GM21526 (cell line): ENCODE measurements at regions not wholly inside any gene's neighbourhood (a gene's known extent, or its start where the extent isn't known, plus 50 kb on each side); places are given as distances from the start of the nearest gene placed in this dataset.

Experiments used
- ATAC-seq: cut with Tn5 transposase; IDR thresholded peaks from one replicate; pipeline ENCODE4 v1.9.1; 2021; ENCODE audit warnings: moderate library complexity; ENCODE audit not compliant: unreplicated experiment, low FRiP score

DNA sequence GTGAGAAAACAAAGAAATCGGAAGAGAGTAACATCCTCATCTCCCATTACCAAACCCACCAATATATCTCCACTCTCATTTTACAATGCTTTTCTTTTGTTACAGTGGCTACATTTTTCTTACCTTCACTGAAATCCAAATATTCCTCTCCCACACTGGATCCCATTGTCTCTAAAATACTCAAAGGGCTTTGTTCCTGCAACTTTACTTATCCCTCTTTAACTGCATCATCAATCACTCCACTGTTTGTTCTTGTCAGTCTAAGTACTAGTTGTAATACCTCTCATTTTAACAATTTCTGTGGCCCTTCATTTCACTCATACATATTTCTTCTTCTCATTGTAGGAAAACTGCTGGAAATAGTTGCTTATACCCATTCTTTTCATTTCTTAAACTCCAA, 464.2 kb upstream of the PIK3C3 start:
- no peak for ATAC-seq

DNA sequence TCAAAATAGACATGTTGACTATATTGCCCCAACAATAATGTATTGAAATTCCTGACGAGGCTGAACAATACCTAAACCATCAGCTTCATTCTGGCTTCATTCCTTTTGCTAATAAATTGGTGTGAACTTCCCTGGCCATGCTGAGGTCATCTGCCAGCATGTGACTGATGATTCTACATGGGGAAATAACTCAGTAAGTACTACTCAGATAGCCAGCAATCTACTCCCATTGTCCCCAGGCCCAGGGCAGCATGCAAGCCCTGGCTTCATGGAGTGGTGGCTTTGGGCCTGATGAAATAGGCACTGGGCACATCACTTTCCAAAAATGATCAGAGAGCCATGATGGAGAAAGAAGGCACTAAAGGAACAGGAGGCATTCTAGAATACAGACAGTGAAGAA, 468.5 kb upstream of the PIK3C3 start:
- no peak for ATAC-seq

DNA sequence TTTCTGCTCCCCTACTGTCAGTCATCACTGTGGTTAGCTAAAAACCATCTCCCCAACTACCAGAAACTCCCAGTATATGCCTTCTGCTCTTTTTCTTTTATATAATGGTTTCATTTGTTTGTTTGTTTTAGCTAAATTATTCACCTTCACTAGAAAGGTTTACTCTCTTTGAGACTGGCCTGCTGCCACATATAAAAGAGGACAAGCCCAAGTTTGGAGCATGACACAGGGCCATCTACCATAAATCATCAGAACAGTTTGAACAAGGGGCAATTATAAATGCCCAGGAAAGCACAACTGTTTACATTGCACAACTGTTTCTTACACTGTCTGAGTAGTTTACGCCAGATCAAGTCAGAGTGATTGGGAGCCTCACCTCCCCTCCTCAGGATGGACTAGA, 471.0 kb upstream of the PIK3C3 start:
- no peak for ATAC-seq

DNA sequence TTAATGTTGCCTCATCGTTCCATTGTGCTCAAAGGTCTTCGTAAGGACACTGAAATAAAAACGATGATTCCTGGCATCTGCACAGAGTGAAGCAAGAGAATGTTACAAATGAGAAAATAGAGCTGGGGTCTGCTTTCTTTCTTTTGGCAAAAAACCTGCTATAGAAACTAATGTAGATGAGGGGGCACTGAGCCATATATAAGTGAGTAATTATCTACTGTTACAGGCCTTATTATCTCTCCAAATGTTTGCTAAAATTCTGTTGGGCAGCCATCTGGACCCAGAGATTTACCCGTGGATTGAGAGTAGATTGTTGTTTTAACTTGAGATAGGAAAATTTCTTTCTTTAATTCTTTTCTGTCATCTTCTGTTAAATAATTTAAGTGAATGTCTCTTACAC, 472.5 kb upstream of the PIK3C3 start:
- ATAC-seq: no peak

DNA sequence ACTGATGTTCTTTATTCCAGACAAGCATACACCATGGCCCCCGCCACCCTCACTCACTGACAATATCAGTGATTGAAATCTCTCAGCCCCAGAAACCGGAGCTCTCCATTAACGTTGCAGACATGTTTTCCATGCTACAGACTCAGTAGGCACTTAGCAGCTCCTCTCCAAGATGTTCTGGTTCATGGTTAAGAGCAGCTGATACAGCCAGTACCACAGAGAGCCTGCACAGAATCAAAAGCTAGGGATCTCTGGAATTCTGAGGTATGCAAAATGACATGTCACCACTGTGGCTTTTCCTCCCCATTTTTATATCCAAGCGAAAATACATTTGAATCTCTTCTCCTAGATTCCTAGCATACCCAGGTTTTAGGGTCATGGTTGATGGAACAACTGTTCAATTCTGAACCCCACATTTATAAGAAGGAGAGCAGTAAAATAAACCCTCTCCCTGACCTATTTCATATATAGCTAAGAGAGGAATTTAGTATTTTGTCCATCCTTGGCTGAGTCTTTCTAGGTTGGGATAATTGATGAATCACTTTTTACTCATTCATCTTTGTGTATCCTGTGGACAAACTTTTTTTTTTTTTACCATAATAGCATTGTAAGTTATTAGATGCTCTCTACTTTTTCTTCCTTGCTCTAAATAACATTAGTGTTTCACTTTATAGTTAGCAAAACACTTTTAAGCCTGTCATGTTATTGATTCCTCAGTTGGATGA, 488.4 kb upstream of the PIK3C3 start:
- no peak for ATAC-seq

DNA sequence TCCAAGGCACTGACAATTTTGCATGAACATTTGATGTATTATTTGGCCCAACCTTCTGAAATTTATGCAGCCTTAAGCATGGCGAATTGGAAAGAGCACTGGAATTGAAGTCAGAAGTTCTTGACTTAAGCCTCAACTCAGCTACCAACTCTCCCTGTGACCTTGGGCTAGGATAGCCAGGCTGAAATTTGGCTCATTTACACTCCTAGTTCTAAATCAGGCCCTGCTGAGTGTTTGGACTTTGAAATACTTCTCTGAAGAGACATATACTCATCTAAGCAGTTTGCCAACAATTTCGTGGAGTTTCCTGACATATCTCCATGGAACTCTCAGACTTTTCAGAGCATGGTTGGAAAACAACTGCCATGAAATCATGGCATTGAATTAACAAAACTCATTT, 489.6 kb upstream of the PIK3C3 start:
- no peak for ATAC-seq

DNA sequence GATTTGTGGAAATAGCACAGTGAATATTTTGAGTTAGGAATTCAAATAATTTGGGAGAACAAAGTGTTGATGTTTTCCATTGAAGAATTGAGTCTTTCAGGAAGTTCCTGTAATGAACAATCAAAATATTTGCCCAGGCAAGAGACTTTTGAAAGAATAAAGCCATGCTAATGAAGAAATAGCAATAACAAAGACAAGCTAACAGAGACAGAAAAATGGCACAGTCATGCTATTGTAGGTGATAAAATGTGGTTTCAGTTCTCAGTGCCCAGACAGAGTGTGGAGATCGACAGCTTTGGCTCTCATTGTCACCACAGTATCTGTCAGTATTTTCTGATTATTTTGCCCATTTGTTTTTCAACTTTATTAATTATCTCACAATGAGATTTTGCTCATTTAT, 490.8 kb upstream of the PIK3C3 start:
- no peak for ATAC-seq

DNA sequence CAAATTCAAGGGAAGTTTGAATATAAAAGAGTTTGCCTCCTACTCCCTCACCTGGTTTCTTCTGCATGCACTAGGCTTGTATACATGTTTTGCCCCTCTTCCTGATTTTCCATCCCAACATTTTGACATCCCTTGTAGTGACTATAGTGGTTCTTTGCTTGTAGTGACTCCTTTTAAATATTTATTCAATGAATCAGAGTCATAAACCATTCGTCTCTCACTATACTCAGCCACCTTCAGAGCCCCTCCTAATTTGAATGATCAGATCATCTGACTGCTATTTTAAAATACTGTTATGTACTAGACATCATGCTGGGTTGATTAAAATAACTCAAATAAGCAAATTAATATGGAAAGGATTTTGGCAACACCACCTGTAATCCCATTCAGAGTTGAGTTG, 492.1 kb upstream of the PIK3C3 start:
- no peak for ATAC-seq

DNA sequence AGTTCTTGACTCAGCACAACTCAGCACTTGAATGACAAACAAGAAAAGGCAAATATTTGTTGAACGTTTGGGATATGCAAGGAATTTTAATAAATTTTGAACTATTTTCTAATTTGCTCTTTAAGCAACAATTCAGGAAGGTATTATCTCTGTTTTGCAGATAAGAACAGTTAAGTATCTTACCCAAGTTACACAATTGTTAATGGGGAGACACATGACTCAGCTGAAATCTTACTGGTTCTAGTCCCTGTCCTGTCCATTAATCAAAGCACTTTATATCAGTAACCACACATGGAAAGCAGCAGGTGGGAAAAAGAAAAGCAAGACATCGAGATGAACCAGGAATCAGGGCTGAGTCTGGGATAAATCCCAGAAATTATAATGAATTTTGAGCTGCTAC, 493.9 kb upstream of the PIK3C3 start:
- ATAC-seq: no peak

DNA sequence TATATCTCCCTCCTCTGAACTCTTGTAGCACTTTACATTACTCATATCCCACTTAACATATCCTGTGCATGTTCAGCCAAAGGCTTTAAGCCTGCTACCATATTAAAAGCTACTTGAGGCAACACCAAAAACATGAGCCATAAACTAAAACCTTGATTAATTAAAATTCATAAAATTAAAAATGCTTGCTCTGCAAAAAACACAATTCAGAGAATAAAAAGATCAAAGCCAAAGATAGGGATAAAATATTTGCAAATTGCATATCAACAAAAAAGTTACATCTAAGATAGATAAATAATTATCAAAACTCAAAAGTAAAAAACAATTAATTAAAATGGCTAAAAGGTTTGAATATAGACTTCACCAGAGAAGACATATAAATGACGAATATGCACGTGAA, 495.4 kb upstream of the PIK3C3 start:
- ATAC-seq: no peak

DNA sequence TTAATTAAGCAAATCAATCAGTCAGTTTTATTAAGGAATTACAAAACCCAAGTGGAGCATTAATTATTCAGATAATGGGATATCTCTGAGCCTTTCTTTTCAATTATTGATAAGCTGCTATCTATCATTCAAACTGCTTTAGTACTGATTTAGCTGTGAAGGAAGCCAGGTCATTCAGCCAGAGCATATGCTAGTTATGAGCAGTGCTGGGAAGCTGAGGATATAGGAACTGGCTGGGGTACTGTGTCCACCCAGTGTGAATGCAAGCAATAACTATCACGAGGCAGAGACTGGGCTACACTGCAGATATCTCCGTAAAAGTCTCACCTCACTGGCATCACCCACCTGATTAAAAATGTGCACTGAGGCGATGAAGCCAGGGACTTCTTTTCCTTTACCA, 496.7 kb upstream of the PIK3C3 start:
- ATAC-seq: no peak

DNA sequence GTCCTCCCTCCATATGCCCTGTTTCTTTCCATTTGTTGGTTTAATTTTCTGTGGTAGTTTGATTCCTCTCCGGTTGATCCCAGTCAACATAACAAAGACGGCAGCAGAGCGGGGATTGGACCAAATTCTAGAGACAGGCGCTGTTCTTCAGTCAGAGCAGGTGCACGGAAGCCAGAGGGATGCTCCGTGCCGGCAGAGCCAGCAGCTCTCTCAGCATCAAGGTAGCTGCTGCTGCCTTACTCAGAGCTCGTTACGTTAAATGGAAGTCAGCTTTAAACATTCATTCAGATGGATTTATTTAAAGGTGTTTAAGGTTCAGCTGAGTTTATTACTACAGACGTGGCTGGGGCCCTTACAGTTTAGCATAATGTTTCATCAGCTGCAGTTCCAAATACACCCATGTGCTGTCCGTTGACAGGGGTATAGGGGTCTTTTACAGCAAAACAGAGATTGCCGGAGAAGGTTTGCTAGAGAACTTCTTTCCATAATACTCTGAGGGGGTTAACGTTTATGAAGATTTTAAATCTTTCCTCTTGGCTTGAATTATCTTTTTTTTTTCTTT, 497.2 kb upstream of the PIK3C3 start:
- ATAC-seq: no peak

DNA sequence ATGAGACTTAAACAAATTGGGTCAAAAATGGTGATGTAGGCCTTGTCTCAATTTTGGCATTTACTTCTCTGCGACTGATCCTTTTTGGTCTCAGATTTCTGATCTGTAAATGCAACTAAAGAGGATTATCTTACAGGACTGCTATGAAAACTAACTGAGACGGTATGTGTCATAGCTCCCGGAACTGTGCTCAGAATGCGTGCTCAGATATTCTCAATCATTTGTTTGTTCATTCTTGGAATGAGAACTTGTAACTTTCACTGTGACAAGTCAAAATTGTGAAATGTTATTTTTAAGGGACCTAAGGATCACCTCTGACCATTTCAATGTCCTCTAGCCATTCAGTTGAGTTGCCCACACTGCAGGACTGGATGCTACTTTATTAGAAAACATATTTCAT, 498.2 kb upstream of the PIK3C3 start:
- no peak for ATAC-seq

DNA sequence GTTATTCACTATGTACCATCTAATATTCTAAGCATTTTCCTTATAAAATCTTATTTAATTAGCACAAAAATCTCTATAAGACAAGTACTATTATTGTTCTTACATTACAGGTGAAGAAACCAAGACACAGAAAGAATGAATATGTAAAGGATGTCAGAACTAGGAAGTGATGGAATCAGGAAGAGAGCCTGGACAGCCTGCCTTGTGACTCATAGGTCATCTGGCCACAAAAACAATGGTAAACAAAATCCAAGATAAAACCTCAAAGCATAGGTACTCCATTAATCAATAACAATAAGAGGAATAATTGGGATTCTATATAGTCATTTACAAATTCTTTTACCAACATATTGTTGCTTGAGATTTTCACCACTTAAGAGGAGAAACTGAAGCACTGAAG, 505.4 kb upstream of the PIK3C3 start:
- no peak for ATAC-seq

DNA sequence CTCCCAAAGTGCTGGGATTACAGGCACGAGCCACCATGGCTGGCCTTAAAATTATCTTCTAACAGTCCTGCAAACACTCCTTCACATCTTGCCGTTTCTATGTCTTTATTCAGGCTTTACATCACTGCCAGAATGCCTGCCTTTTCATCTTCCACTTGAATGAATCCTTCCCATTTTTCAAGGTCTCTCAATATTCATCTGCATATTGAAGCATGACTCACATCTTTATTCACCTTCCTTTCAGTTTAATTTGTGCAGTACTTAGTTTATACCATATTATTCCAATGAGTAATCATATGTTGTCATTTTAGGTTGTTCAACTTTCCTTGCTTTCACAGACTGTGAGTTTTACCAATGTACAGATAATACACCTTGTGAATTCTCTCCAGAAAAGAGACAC, 510.1 kb upstream of the PIK3C3 start:
- ATAC-seq: no peak

DNA sequence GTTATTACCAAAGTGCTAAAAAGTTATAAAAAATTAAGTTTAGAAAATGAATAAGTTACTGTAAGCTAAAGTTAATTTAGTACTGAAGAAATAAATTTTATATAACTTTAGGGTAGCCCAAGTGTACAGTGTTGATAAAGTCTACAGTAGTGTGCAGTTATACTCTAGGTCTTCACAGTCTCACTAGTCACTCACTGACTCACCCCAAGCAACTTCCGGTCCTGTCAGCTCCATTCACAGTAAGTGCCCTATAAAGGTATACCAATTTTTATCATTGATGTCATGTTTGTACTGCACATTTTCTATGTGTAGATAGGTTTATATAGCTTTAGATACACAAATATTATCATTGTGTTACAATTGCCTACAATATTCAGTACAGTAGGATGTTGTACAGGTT, 518.3 kb upstream of the PIK3C3 start:
- no peak for ATAC-seq

DNA sequence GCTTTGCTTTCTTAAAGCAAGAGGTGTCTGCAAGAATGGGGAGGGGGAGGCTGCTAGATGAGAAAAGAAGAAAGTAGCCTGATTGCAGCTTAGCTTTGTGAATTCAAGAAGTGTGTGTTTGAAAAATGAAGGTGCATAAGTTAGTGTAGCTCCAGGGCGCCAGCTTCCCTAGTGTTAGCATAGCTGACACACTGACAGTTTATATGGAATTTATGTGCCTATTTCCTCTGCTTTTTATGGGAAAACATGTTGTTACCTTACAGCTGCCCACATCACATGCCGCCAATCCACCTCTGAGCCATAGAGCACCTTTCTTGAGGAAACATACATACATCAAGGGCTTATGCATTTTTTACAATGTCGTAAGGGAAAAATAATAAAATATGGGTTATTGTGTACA, 536.4 kb upstream of the PIK3C3 start:
- ATAC-seq: no peak

DNA sequence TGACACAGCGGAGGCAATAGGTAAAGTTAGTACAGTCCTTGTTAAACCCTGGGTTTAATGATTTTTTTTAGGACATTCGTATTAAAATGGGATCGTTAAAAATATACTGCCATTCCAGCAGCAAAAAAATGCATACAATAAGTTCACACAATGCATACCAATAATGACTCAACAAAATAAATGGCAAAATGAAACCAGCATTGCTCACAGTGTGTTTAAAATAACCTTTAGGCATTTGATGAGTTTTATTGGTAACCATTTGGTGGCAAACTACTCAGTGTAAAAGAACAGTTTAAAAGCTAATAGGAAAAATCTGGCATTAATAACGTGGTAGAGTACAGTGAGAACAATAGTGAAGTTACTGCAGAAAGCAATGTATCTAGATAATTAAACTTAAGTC, 539.0 kb upstream of the PIK3C3 start:
- ATAC-seq: no peak

DNA sequence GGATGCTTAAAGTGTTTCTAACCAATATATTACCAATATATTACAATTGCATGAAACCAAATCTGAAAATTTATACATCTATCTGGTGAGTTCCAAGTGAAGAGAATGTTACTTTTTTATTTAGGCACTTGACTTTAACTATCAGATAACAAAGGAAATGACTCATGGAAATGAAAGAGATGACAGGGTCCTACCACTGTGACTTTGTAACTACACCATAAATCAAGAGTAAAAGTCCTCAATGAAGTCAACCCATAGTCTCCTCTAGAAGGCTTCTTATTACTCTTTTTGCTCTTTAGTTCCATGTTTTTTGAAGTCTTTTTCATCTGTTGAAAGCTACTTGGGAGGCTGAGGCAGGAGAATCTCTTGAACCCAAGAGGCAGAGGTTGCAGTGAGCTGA, 545.0 kb upstream of the PIK3C3 start:
- no peak for ATAC-seq

DNA sequence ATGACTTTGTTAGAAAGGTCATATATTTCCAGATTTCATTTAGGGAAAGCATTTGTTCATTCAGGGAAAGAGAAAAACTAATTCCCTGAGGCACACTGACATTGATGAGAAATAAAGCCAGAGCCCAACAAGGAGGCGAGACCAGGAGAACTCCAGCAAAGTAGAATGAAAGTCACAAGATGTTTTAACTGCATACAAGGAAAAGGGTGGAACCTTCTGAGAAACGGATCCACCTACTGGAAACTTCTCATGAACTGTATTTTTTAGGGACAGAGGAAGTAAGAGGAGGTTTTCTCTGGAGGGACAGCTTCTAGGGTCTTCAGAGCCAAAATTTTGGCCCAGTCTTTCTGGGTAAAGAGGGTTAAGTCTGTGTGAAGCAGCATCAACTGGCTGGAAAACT, 548.2 kb upstream of the PIK3C3 start:
- no peak for ATAC-seq

DNA sequence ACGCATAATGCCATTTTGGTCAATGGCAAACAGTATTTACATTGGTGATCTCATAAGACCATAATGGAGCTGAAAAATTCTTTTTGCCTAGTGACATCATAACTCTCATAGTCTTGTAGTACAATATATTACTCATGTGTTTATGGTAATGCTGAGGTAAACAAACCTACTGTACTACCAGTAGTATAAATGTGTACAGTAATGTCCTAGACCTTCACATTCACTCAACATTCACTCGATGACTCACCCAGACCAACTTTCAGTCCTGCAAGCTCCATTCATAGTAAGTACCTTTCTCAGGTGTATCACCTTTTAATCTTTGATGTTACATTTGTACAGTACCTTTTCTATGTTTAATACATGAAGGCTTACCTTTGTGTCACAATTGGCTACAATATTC, 558.2 kb upstream of the PIK3C3 start:
- ATAC-seq: no peak

DNA sequence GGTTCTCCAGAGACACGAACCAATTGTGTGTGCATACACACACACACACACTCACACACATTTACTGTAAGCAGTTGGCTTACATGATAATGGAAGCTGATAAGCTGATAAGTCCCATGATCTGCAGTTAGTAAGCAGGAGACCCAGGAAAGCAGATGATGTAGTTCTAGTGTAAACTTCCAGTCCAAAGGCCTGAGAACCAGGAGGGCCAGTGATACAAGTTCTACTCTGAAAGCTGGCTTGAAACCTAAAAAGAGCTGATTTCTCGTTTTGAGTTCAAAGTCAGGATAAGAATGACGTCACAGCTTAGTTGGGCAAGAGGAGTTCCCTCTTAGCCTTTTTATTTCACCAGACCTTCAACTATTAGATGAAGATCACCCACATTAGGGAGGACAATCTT, 558.8 kb upstream of the PIK3C3 start:
- ATAC-seq: no peak

DNA sequence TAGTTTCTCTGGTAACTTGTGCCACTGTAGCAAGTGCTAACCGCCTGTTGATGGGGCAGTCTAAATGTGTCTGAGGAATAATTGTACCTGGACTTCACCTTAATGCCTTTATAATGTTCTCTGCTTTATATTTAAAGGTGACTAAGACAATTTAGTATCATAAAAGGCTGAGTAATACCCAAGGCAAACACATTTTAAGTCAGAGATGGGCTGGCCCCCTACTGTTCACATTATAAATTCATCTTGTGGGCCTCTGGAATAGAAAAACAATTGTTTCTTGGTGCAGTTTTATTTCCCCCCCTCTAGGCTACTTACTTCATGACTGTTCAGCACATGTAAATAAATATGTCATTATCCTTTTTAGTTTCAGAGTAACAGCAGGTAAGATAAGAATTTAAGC, 559.3 kb upstream of the PIK3C3 start:
- ATAC-seq: no peak
